Activated T-cell treated with anti-CD3 and anti-CD28 coated beads, Interleukin-2, amount 50 U/mL, for 4 hours (primary cell): ENCODE measurements at regions not wholly inside any gene's neighbourhood (a gene's known extent, or its start where the extent isn't known, plus 50 kb on each side); places are given as distances from the start of the nearest gene placed in this dataset.
"Not testable (repeated sequence)": the region's sequence is repeated elsewhere in the genome, so short reads cannot be mapped to it uniquely, and the experiment has no call there.

Source experiments
- ATAC-seq, 2 donors: fragments of 200-7000 bp; cut with Tn5 transposase; one replicate each; pipeline ENCODE4 v1.10.0; 2021
- DNase-seq: peaks from one replicate; pipeline ENCODE4 v3.0.0-alpha.2; 2020
- H3K27me3 Mint-ChIP-seq: one replicate; pipeline ENCODE4 v1.8.0; 2021; ENCODE audit warnings: low read depth, mixed read lengths
- H3K36me3 Mint-ChIP-seq: one replicate; pipeline ENCODE4 v1.8.0; 2022; ENCODE audit warnings: mixed read lengths; ENCODE audit not compliant: insufficient read depth
- H3K4me1 Mint-ChIP-seq: one replicate; pipeline ENCODE4 v1.8.0; 2021; ENCODE audit warnings: low read depth, mixed read lengths
- H3K4me3 Mint-ChIP-seq: one replicate; pipeline ENCODE4 v1.8.0; 2021; ENCODE audit warnings: mild to moderate bottlenecking, moderate library complexity, mixed read lengths
- H3K9me3 Mint-ChIP-seq: one replicate; pipeline ENCODE4 v1.8.0; 2021; ENCODE audit warnings: mixed read lengths

DNA sequence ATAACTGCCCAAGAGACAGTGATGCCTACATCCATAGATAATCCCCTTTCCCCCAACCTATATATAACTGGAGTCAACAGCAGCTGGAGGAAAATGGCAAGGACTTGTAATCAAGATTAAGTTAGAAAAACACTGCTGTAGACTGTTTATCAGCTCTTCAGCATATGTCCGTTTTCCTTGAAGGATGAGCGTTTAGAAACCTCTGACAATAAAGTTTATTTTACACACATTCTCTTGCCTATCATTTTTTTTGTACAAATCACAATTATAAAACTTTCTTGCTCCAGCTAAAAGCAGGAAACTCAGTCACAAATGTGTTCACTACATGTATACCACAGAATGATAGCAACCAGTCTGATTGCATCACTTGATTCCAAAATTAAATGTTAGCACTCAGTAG, 50.8 kb downstream of the PPIAL4G start:
- not testable (repeated sequence) for H3K27me3 Mint-ChIP-seq, H3K9me3 Mint-ChIP-seq, H3K4me3 Mint-ChIP-seq, DNase-seq, ATAC-seq
- peaks cover 63% of the 10 kb centered on the region for H3K4me1 Mint-ChIP-seq
- H3K36me3 Mint-ChIP-seq, result peaks cover 55% of the 10 kb centered on the region

GRCh38 chr1:148429856-148430255, 53.2 kb downstream of the PPIAL4G start:
- DNase-seq, H3K4me3 Mint-ChIP-seq, ATAC-seq, H3K9me3 Mint-ChIP-seq, H3K27me3 Mint-ChIP-seq: not testable (repeated sequence)
- Mint-ChIP-seq H3K36me3 (peaks cover 60% of the 10 kb centered on the region), H3K4me1 (peaks cover 62% of the 10 kb centered on the region)

- not testable (repeated sequence) for H3K4me3 Mint-ChIP-seq, H3K27me3 Mint-ChIP-seq, H3K9me3 Mint-ChIP-seq, DNase-seq
- peak; percentile 85 to 96 for ATAC-seq
- peaks cover 56% of the 10 kb centered on the region for H3K36me3 Mint-ChIP-seq
- peaks cover 73% of the 10 kb centered on the region for H3K4me1 Mint-ChIP-seq
Measured at GRCh38 chr1:148426940-148427611, 56.0 kb downstream of the PPIAL4G start.

DNA sequence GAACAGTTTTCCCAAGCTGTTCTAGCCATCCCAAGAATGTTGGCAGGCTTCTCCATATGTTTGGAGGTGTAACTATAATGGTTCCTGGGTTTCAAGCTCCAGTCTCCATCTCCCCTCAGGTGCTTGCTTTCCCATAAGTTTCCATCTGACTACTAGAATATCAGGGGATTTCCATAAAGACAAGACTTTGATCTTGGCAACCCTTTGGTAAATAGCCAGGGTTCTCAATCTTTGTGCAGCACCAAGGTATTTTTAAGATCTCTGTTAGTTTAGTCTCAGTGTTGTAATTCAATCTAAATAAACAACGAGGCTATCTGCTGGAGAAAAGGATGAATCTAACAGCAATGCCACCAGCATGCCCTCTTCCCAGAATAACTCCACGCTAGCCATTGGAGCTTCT, 56.7 kb downstream of the PPIAL4G start:
- peaks cover 52% of the 10 kb centered on the region for H3K36me3 Mint-ChIP-seq
- not testable (repeated sequence) for H3K4me3 Mint-ChIP-seq, ATAC-seq, H3K9me3 Mint-ChIP-seq, H3K27me3 Mint-ChIP-seq, DNase-seq
- H3K4me1 Mint-ChIP-seq, result peaks cover 69% of the 10 kb centered on the region

DNA sequence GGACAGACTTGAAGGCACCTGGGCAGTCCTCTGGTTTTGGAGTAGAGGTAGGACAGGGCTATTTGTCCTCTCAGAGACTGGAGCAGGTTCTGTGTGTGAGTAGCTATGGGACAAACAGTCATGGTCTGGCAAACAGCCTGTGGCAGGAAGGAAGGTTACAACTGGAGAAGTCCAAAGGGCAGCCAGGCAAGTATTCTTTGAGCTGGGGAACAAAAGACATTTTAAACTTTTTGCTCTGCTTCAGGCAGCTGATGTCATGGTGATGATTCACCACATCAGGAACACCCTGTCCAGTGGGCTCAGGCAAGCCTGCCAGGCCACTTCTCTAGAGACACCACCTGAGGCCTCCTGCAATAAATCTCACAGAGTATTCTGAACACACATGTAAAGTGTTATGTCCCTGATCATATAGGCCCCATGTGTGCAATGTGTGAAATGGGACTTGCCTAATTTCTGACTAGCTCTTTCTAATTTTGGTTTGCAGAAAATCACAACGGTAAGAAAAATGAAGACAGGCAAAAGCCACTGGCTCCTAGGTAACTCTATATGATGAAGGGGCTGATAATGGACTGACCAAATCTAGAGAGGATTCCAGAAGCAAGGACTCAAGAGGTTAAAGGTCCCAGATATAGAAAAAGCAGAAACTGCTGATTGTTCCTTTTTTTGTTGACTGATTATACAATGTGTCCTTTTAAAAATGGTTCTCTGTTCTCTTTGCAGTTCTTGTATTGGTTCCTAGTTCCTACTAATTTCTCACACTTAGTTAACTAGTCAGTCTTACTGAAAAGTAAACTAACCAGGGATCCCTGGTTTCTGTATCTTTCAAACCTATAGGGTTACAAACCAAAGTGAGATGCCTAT, 58.7 kb downstream of the PPIAL4G start:
- DNase-seq, H3K4me3 Mint-ChIP-seq, ATAC-seq, H3K27me3 Mint-ChIP-seq, H3K9me3 Mint-ChIP-seq: not testable (repeated sequence)
- Mint-ChIP-seq H3K36me3 (peaks cover 42% of the 10 kb centered on the region), H3K4me1 (peaks cover 54% of the 10 kb centered on the region)

DNA sequence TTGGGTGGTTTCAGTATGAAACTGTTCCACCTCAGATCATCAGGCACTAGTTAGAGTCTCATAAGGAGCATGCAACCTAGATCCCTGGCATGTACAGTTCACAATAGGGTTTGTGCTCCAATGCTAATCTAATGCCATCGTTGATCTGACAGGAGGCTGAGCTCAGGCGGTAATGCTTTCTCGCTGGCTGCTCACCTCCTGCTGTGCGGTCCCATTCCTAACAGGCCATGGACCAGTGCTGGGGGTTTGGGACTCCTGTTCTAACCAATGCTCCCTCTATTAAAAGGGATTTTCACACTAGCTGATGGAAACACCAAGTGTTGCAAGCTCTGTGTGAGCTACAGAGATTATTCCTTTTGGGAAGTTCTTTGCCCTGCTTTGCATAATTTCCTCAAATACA, 60.2 kb downstream of the PPIAL4G start:
- not testable (repeated sequence) for H3K4me3 Mint-ChIP-seq, DNase-seq, H3K27me3 Mint-ChIP-seq, H3K9me3 Mint-ChIP-seq, ATAC-seq
- Mint-ChIP-seq H3K4me1 (peaks cover 44% of the 10 kb centered on the region), H3K36me3 (peaks cover 29% of the 10 kb centered on the region)

DNA sequence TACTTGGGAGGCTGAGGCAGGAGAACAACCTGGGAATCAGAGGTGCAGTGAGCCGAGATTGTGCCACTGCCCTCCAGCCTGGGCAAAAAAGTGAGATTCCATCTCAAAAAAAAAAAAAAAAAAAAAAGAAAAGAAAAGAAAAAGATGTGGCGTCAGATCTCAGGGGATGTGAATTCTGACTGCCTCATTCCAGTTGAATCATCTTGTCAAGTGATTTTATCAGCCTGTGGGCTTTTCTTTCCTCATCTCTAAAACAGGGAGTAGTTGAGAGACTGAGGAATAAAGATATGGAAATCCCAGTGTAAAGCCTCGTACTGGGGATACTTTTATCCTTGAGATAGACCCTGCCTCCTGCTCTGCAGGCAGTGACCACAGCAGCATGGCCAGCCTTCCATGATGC, 65.9 kb downstream of the PPIAL4G start:
- not testable (repeated sequence) for H3K27me3 Mint-ChIP-seq, H3K4me3 Mint-ChIP-seq, DNase-seq, ATAC-seq, H3K9me3 Mint-ChIP-seq, H3K36me3 Mint-ChIP-seq, H3K4me1 Mint-ChIP-seq

DNA sequence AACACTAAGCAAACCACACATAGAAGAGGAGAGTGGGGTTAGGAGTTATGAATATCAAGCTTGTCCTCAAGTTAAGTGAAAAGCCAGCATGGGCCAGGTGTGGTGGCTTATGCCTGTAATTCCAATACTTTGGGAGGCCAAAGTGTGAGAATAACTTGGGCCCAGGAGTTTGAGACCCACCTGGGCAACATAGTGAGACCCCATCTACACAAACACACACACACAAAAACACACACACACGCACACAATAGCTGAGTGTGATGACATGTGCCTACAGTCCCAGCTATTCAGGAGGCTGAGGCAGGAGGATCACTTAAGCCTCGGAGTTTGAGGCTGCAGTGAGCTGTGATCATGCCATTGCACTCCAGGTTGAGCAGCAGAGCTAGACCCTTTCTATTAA, 69.7 kb downstream of the PPIAL4G start:
- not testable (repeated sequence) for H3K36me3 Mint-ChIP-seq, H3K4me3 Mint-ChIP-seq, H3K27me3 Mint-ChIP-seq, H3K4me1 Mint-ChIP-seq, H3K9me3 Mint-ChIP-seq, DNase-seq, ATAC-seq

- ATAC-seq, H3K27me3 Mint-ChIP-seq, DNase-seq, H3K36me3 Mint-ChIP-seq, H3K4me3 Mint-ChIP-seq, H3K9me3 Mint-ChIP-seq: not testable (repeated sequence)
- peaks cover 22% of the 10 kb centered on the region for H3K4me1 Mint-ChIP-seq
Measured at GRCh38 chr1:148404786-148405568, 78.1 kb downstream of the PPIAL4G start.

DNA sequence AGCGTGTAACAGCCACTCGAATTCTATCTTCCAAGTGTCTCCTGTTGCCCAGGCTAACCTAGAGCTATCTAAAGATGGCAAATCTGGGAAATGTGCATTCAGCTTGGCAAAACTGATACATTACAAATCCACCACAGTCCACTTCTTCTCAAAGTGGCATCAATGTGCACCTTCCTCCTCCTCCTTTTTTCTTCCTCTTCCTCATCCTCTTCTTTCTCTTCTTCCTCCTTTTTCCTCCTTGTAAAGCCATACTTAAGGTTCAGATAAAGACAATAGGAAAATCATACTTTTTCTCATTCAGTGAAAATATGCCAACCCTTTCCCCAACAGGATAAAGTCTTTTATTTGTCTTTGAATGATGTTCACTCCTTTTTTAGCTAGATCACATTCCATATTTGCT, 79.2 kb downstream of the PPIAL4G start:
- H3K9me3 Mint-ChIP-seq, H3K27me3 Mint-ChIP-seq, ATAC-seq, DNase-seq, H3K36me3 Mint-ChIP-seq: not testable (repeated sequence)
- Mint-ChIP-seq H3K4me1 (peaks cover 22% of the 10 kb centered on the region), H3K4me3 (peak overlapping the region; percentile 71)

GRCh38 chr1:148403085-148403456, 80.0 kb downstream of the PPIAL4G start:
- ATAC-seq, result not testable (repeated sequence)

DNA sequence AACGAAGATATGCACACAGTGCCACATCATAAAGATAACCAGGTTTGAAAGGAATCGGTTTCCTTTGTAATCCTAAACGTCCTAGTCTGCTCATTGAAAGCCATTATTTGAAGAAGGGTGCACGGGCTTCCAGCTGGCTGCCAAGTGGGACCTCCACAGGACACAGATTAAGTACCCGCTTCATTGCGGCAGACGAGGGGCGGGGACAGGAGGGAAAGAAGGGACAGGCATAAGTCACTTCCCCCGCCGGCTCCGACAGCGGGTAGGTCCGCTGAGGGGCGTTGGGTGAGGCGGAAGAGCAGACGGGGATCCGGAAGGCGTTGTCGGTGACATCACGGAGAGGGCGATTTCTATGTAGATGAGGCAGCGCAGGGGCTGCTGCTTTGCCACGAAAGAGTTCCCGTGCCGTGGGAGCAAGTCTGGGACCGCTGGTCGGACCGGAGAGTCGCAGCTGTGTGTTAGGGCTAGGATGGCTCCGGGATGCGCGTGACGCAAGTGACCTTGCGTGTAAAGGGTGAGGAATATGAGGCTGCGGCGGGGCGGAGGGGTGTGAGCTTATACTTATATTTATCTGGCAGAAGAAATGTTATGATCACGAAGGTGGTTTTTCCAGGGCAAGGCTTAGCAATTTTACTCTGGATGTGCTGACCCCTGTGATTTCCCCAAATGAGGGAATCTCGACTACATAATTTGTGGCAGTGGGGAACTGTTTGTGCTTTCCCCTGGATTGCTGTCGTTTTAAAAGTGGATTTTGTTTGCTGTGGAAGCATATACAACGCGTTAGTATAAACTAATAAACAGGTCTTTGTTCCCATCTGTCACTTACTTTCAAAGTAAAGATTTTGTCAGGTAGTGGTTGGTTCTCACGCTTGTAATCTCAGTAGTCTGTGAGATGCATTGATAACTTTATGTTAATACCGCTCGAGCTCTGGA, 80.7 kb downstream of the PPIAL4G start:
- peak; percentile 78 for DNase-seq
- H3K36me3 Mint-ChIP-seq, H3K9me3 Mint-ChIP-seq, H3K27me3 Mint-ChIP-seq: not testable (repeated sequence)
- Mint-ChIP-seq H3K4me3 (peak overlapping the region; percentile 88), H3K4me1 (peaks cover 26% of the 10 kb centered on the region)
- ATAC-seq, result peak; percentile 86 to 87

More at GRCh38 chr1:148403085-148403456, 80.0 kb downstream of the PPIAL4G start:
- Mint-ChIP-seq H3K4me3 (peak overlapping the region; percentile 88), H3K4me1 (peaks cover 24% of the 10 kb centered on the region)
- not testable (repeated sequence) for H3K9me3 Mint-ChIP-seq, H3K27me3 Mint-ChIP-seq, H3K36me3 Mint-ChIP-seq, DNase-seq

DNA sequence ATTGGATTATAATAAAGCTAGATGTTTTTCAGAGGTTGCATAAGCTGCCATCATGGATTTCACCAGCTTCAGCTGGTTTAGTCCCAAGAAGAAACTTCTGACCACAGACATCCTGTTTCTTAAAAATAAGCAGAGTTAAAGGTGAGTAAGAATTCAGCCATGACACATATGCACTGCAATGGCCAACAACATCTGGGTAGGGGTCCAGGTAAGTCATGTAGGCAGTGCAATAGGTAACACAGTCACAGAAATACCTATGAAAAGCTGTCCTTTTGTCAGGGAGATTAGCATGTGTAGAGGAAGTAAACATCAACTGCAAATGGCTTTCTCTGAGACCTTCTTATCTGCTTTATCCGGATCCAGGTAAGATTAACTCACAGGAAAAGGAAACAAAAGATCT, 85.6 kb downstream of the PPIAL4G start:
- not testable (repeated sequence) for H3K27me3 Mint-ChIP-seq, DNase-seq, H3K36me3 Mint-ChIP-seq, H3K9me3 Mint-ChIP-seq, H3K4me3 Mint-ChIP-seq, ATAC-seq
- peaks cover 26% of the 10 kb centered on the region for H3K4me1 Mint-ChIP-seq
